Activated T-helper 17 cell treated with anti-CD3 and anti-CD28 coated beads, Interleukin-2, amount 50 U/mL, for 72 hours (primary cell): ENCODE measurements at regions not wholly inside any gene's neighbourhood (a gene's known extent, or its start where the extent isn't known, plus 50 kb on each side); places are given as distances from the start of the nearest gene placed in this dataset.
"Not testable (repeated sequence)": the region's sequence is repeated elsewhere in the genome, so short reads cannot be mapped to it uniquely, and the experiment has no call there.

Experiments
- ATAC-seq: fragments of 150-1000 bp; cut with Tn5 transposase; replicated peaks from 2 replicates; pipeline ENCODE4 v1.10.0; 2021; ENCODE audit warnings: mild to moderate bottlenecking, moderate library complexity
- H3K27ac Mint-ChIP-seq: one replicate; pipeline ENCODE4 v1.8.0; 2022; ENCODE audit warnings: mixed read lengths
- H3K27me3 Mint-ChIP-seq: one replicate; pipeline ENCODE4 v1.8.0; 2022; ENCODE audit warnings: mixed read lengths
- H3K36me3 Mint-ChIP-seq: one replicate; pipeline ENCODE4 v1.8.0; 2022; ENCODE audit warnings: low read depth, mild to moderate bottlenecking, mixed read lengths
- H3K4me1 Mint-ChIP-seq: one replicate; pipeline ENCODE4 v1.8.0; 2022; ENCODE audit warnings: mixed read lengths
- H3K4me3 Mint-ChIP-seq: one replicate; pipeline ENCODE4 v1.8.0; 2022; ENCODE audit warnings: mild to moderate bottlenecking, mixed read lengths
- H3K9me3 Mint-ChIP-seq: one replicate; pipeline ENCODE4 v1.8.0; 2022; ENCODE audit warnings: mixed read lengths

- H3K4me1 Mint-ChIP-seq: no peaks in the 10 kb centered on the region
- no peak for ATAC-seq
- no peak overlapping the region for H3K27ac Mint-ChIP-seq
- peaks cover 11% of the 10 kb centered on the region for H3K27me3 Mint-ChIP-seq
- no peak overlapping the region for H3K4me3 Mint-ChIP-seq
- H3K36me3 Mint-ChIP-seq: no peaks in the 10 kb centered on the region
- no peaks in the 10 kb centered on the region for H3K9me3 Mint-ChIP-seq
These were observed 74.9 kb downstream of the ALG10 start for GRCh38 chr12:34097213-34097612.

GRCh38 chr12:34105392-34105933, 83.2 kb downstream of the ALG10 start:
- no peaks in the 10 kb centered on the region for H3K36me3 Mint-ChIP-seq

GRCh38 chr12:34106172-34106571, 83.9 kb downstream of the ALG10 start:
- no peak overlapping the region for H3K4me3 Mint-ChIP-seq
- no peak overlapping the region for H3K27ac Mint-ChIP-seq
- peaks cover 30% of the 10 kb centered on the region for H3K27me3 Mint-ChIP-seq
- no peak for ATAC-seq
- no peaks in the 10 kb centered on the region for H3K4me1 Mint-ChIP-seq
- no peaks in the 10 kb centered on the region for H3K9me3 Mint-ChIP-seq
- H3K36me3 Mint-ChIP-seq: no peaks in the 10 kb centered on the region

More at GRCh38 chr12:34105392-34105933, 83.2 kb downstream of the ALG10 start:
- Mint-ChIP-seq H3K4me1 (no peaks in the 10 kb centered on the region), H3K27ac (no peak overlapping the region), H3K4me3 (no peak overlapping the region), H3K9me3 (no peaks in the 10 kb centered on the region), H3K27me3 (peaks cover 30% of the 10 kb centered on the region)
- ATAC-seq: no peak

GRCh38 chr12:34107016-34107415, 84.7 kb downstream of the ALG10 start:
- ATAC-seq: no peak
- no peaks in the 10 kb centered on the region for H3K9me3 Mint-ChIP-seq
- H3K36me3 Mint-ChIP-seq: no peaks in the 10 kb centered on the region
- peaks cover 27% of the 10 kb centered on the region for H3K27me3 Mint-ChIP-seq
- H3K4me3 Mint-ChIP-seq: no peak overlapping the region
- H3K4me1 Mint-ChIP-seq: no peaks in the 10 kb centered on the region
- no peak overlapping the region for H3K27ac Mint-ChIP-seq

- Mint-ChIP-seq H3K4me1 (no peaks in the 10 kb centered on the region), H3K27me3 (peaks cover 20% of the 10 kb centered on the region), H3K27ac (no peak overlapping the region), H3K9me3 (no peaks in the 10 kb centered on the region), H3K36me3 (no peaks in the 10 kb centered on the region), H3K4me3 (no peak overlapping the region)
- ATAC-seq: no peak
These were observed 85.6 kb downstream of the ALG10 start for GRCh38 chr12:34107781-34108404.

DNA sequence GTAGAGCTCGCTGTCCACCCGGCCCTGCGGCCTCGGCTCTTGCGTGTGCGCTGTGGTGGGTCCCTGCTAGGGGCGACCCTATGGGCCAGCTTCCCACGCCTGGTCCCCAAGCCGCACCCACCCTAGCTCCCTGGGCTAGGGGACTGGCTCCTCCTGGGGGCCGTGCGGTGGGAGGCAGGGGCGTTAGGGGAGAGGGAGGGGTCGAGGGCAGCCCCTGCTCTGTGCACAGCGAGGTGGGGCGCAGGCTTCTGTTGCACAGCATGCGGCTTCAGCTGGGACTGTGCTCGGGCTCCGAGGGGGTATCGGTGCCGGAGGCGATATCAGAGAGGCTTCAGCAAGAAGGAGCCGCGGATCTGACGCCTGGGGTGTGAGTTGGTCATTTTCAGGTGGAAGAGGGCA, 86.1 kb downstream of the ALG10 start:
- no peaks in the 10 kb centered on the region for H3K4me1 Mint-ChIP-seq
- H3K36me3 Mint-ChIP-seq: no peaks in the 10 kb centered on the region
- no peak for ATAC-seq
- H3K27ac Mint-ChIP-seq: no peak overlapping the region
- H3K4me3 Mint-ChIP-seq: no peak overlapping the region
- peaks cover 20% of the 10 kb centered on the region for H3K27me3 Mint-ChIP-seq
- H3K9me3 Mint-ChIP-seq: no peaks in the 10 kb centered on the region

- H3K27me3 Mint-ChIP-seq: peaks cover 16% of the 10 kb centered on the region
- ATAC-seq: no peak
- no peaks in the 10 kb centered on the region for H3K4me1 Mint-ChIP-seq
- H3K36me3 Mint-ChIP-seq: no peaks in the 10 kb centered on the region
- no peaks in the 10 kb centered on the region for H3K9me3 Mint-ChIP-seq
- no peak overlapping the region for H3K27ac Mint-ChIP-seq
- no peak overlapping the region for H3K4me3 Mint-ChIP-seq
These were observed 86.7 kb downstream of the ALG10 start for GRCh38 chr12:34108967-34109366.

DNA sequence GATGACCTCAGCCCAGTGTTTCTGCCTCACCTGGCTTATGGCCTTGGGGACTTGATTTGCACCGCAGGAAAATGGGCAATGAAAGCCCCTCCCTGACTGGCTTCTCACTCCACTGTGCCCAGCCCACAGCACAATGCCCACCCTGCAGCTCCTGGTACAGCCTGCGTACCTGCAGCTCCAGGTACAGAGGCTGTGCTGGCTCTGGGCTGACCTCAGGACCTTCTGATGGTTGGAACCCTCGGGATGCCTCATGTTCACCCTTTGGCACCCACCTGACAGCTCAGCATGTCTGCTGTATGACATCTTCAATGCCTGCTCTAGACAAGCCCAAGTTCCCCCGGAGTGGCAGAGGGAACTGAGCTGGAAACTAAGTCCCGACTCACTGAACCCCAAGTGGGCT, 87.1 kb downstream of the ALG10 start:
- no peak for ATAC-seq
- no peak overlapping the region for H3K27ac Mint-ChIP-seq
- H3K4me1 Mint-ChIP-seq: no peaks in the 10 kb centered on the region
- H3K27me3 Mint-ChIP-seq: peaks cover 16% of the 10 kb centered on the region
- no peaks in the 10 kb centered on the region for H3K36me3 Mint-ChIP-seq
- no peaks in the 10 kb centered on the region for H3K9me3 Mint-ChIP-seq
- no peak overlapping the region for H3K4me3 Mint-ChIP-seq

GRCh38 chr12:34109909-34110531, 87.7 kb downstream of the ALG10 start:
- H3K4me3 Mint-ChIP-seq, H3K9me3 Mint-ChIP-seq, H3K36me3 Mint-ChIP-seq, H3K27ac Mint-ChIP-seq, ATAC-seq, H3K4me1 Mint-ChIP-seq: not testable (repeated sequence)
- peaks cover 12% of the 10 kb centered on the region for H3K27me3 Mint-ChIP-seq

- Mint-ChIP-seq H3K27me3 (no peaks in the 10 kb centered on the region), H3K36me3 (no peaks in the 10 kb centered on the region), H3K4me3 (no peak overlapping the region), H3K4me1 (no peaks in the 10 kb centered on the region), H3K27ac (no peak overlapping the region), H3K9me3 (no peaks in the 10 kb centered on the region)
- ATAC-seq: no peak
These were observed 97.1 kb downstream of the ALG10 start for GRCh38 chr12:34119366-34119765.

GRCh38 chr12:34121360-34121759, 99.1 kb downstream of the ALG10 start:
- Mint-ChIP-seq H3K9me3 (no peaks in the 10 kb centered on the region), H3K27ac (no peak overlapping the region), H3K4me3 (no peak overlapping the region), H3K4me1 (peaks cover 5% of the 10 kb centered on the region), H3K27me3 (no peaks in the 10 kb centered on the region), H3K36me3 (no peaks in the 10 kb centered on the region)
- ATAC-seq: no peak

- H3K27me3 Mint-ChIP-seq, H3K4me3 Mint-ChIP-seq, H3K36me3 Mint-ChIP-seq, H3K27ac Mint-ChIP-seq, H3K9me3 Mint-ChIP-seq: not testable (repeated sequence)
- ATAC-seq: peak; percentile 42
- peaks cover 11% of the 10 kb centered on the region for H3K4me1 Mint-ChIP-seq
These were observed 100.8 kb downstream of the ALG10 start for GRCh38 chr12:34123092-34123491.

- peaks cover 4% of the 10 kb centered on the region for H3K9me3 Mint-ChIP-seq
- no peak overlapping the region for H3K4me3 Mint-ChIP-seq
- no peak for ATAC-seq
- no peaks in the 10 kb centered on the region for H3K36me3 Mint-ChIP-seq
- H3K4me1 Mint-ChIP-seq: peaks cover 11% of the 10 kb centered on the region
- H3K27ac Mint-ChIP-seq: no peak overlapping the region
- H3K27me3 Mint-ChIP-seq: peaks cover 15% of the 10 kb centered on the region
These were observed 102.3 kb downstream of the ALG10 start for GRCh38 chr12:34124608-34125007.

DNA sequence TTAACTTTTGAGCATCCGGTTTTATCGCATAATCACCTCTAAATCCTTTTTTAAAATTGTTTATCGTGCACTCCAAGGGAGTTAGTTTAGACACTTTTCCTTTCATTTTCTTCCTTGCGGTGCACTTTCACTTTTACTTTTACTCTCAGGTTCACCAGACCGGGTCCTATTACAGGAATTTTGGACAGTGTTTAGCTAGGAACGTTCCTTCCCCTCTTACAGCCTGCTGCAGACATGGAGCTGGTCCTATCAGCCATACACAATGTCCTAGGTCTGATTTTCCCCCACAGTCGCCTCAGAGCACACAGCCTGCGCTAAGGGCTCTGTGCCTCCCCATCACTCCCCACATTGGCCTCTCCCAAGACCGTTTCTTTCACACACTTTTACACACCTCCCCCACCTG, 103.9 kb downstream of the ALG10 start:
- Mint-ChIP-seq H3K27ac (peak overlapping the region; percentile 75), H3K4me3 (peak overlapping the region; percentile 66), H3K4me1 (peaks cover 11% of the 10 kb centered on the region), H3K36me3 (no peaks in the 10 kb centered on the region), H3K9me3 (peaks cover 4% of the 10 kb centered on the region), H3K27me3 (peaks cover 19% of the 10 kb centered on the region)
- peak; percentile 19 for ATAC-seq

DNA sequence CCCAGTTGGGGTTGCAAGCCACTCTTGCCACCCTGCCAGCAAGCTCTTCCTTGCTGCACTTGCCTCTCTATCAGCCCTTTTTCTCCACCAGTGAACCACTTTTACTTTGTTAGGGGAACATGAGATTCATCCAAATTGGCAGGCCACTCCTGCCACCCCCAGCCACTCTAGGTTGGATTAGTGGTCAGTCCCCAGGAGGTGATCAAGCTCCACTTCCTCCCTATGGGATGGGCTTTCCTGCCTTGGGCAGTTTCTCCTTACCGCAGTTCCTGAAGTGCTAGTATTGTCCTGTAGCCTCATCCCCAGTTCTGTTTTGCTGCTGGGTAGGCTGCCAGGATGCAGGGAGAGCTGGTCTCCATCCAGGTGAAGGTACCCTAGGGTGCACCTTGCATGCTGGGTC, 104.5 kb downstream of the ALG10 start:
- peak overlapping the region; percentile 66 for H3K4me3 Mint-ChIP-seq
- H3K4me1 Mint-ChIP-seq: peaks cover 11% of the 10 kb centered on the region
- no peak for ATAC-seq
- H3K36me3 Mint-ChIP-seq: no peaks in the 10 kb centered on the region
- peaks cover 19% of the 10 kb centered on the region for H3K27me3 Mint-ChIP-seq
- peak overlapping the region; percentile 75 for H3K27ac Mint-ChIP-seq
- peaks cover 4% of the 10 kb centered on the region for H3K9me3 Mint-ChIP-seq
